ENCODE measurements at regions not wholly inside any gene's neighbourhood (a gene's known extent, or its start where the extent isn't known, plus 50 kb on each side); places are given as distances from the start of the nearest gene placed in this dataset.

GRCh38 chr13:104426435-104426834 lies 1360.2 kb upstream of the SLC10A2 start:
- intact Hi-C loops (cut with micrococcal nuclease; ENCODE audit: unreplicated experiment), result no loop called here
- ChIA-PET CTCF (ENCODE audit: unreplicated experiment) (no interaction called here), POLR2A (no interaction called here)
- Histone ChIP-seq H3K4me3 (ENCODE audit: low read depth, low read length, poor library complexity, severe bottlenecking) (no peak overlapping the region), H3K9me2 (ENCODE audit: insufficient read depth, low read length) (no peaks in the 10 kb centered on the region), H3K36me3 (ENCODE audit: insufficient read depth, low read length) (no peaks in the 10 kb centered on the region), H3K79me2 (ENCODE audit: insufficient read depth, low read depth, low read length) (no peaks in the 10 kb centered on the region), H3K4me1 (ENCODE audit: insufficient read depth, low read length, poor library complexity, severe bottlenecking) (no peaks in the 10 kb centered on the region), H2AFZ (ENCODE audit: low read length) (no peak overlapping the region), H4K20me1 (ENCODE audit: insufficient read depth, low read length) (no peaks in the 10 kb centered on the region), H3K9me3 (ENCODE audit: low read length) (no peaks in the 10 kb centered on the region), H3K27ac (ENCODE audit: low read depth, low read length, poor library complexity, severe bottlenecking) (no peak overlapping the region), H3K4me2 (ENCODE audit: low read length) (no peak overlapping the region)
- DNase-seq (ENCODE audit: low spot score), result no peak
- BruUV-seq (replicated peaks), result no TSS peak
- no peak for TF ChIP-seq EZH2phosphoT487 (IDR thresholded peaks at IDR 0.05; ENCODE audit: borderline replicate concordance, low read depth, low read length)
- TF ChIP-seq, protein P1, sequence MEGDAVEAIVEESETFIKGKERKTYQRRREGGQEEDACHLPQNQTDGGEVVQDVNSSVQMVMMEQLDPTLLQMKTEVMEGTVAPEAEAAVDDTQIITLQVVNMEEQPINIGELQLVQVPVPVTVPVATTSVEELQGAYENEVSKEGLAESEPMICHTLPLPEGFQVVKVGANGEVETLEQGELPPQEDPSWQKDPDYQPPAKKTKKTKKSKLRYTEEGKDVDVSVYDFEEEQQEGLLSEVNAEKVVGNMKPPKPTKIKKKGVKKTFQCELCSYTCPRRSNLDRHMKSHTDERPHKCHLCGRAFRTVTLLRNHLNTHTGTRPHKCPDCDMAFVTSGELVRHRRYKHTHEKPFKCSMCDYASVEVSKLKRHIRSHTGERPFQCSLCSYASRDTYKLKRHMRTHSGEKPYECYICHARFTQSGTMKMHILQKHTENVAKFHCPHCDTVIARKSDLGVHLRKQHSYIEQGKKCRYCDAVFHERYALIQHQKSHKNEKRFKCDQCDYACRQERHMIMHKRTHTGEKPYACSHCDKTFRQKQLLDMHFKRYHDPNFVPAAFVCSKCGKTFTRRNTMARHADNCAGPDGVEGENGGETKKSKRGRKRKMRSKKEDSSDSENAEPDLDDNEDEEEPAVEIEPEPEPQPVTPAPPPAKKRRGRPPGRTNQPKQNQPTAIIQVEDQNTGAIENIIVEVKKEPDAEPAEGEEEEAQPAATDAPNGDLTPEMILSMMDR (conservative IDR thresholded peaks at IDR 0.05; ENCODE audit: low read length), result no peak

DNA sequence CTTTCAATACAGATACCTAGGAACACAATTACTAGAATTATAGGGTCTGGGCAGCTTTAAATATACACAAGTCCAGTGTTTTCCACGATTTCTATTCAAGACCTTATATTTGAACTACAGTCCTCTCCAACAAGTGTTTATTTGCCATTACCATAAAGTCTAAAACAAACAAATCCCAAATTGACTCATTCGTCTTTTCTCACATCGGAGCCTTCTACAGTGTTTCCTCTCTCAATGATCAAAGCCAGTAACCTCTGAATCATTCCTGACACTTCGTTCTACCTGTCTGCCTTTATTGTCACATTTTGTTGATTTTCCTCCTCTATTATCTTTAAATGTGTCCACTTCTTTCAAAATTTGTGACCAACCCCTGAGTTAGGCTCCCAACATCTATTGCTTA lies 1356.5 kb upstream of the SLC10A2 start:
- H3K4me3 ChIP-seq (ENCODE audit: low read depth, low read length, poor library complexity, severe bottlenecking), result no peak overlapping the region
- no peaks in the 10 kb centered on the region for H4K20me1 ChIP-seq (ENCODE audit: insufficient read depth, low read length)
- intact Hi-C loops (cut with micrococcal nuclease; ENCODE audit: unreplicated experiment), result no loop called here
- ChIA-PET POLR2A (no interaction called here), CTCF (ENCODE audit: unreplicated experiment) (no interaction called here)
- H2AFZ ChIP-seq (ENCODE audit: low read length), result no peak overlapping the region
- no peaks in the 10 kb centered on the region for H3K36me3 ChIP-seq (ENCODE audit: insufficient read depth, low read length)
- no peak for TF ChIP-seq EZH2phosphoT487 (IDR thresholded peaks at IDR 0.05; ENCODE audit: borderline replicate concordance, low read depth, low read length)
- TF ChIP-seq, protein P1 (conservative IDR thresholded peaks at IDR 0.05; ENCODE audit: low read length), result no peak
- H3K4me1 ChIP-seq (ENCODE audit: insufficient read depth, low read length, poor library complexity, severe bottlenecking), result no peaks in the 10 kb centered on the region
- no peak overlapping the region for H3K27ac ChIP-seq (ENCODE audit: low read depth, low read length, poor library complexity, severe bottlenecking)
- H3K4me2 ChIP-seq (ENCODE audit: low read length), result no peak overlapping the region
- DNase-seq (ENCODE audit: low spot score), result no peak
- H3K9me2 ChIP-seq (ENCODE audit: insufficient read depth, low read length), result no peaks in the 10 kb centered on the region
- no TSS peak for BruUV-seq (replicated peaks)
- H3K79me2 ChIP-seq (ENCODE audit: insufficient read depth, low read depth, low read length), result no peaks in the 10 kb centered on the region
- H3K9me3 ChIP-seq (ENCODE audit: low read length), result no peaks in the 10 kb centered on the region

DNA sequence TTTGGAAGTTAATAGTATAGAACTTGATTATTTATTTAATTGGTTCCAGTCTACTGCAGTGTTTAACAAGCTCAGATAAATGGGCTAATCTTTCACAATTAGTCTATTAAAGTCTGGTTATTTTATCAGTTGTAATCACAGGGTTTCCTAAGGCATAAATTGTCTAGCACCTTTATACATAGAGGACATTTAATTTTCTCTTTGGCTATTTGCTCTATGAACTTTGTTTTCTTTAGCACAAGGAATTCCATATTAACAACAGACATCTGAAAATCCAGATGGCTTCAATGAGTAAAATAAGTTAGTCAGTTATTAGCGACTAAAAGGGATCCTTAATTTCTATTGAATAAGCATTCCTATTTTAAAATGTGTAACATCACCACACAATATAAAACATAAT lies 1350.8 kb upstream of the SLC10A2 start:
- CTCF ChIA-PET (ENCODE audit: unreplicated experiment), result no interaction called here
- Histone ChIP-seq H3K79me2 (ENCODE audit: insufficient read depth, low read depth, low read length) (no peaks in the 10 kb centered on the region), H2AFZ (ENCODE audit: low read length) (no peak overlapping the region), H3K36me3 (ENCODE audit: insufficient read depth, low read length) (no peaks in the 10 kb centered on the region), H3K9me2 (ENCODE audit: insufficient read depth, low read length) (no peaks in the 10 kb centered on the region), H3K4me1 (ENCODE audit: insufficient read depth, low read length, poor library complexity, severe bottlenecking) (no peaks in the 10 kb centered on the region), H3K4me3 (ENCODE audit: low read depth, low read length, poor library complexity, severe bottlenecking) (no peak overlapping the region), H3K27ac (ENCODE audit: low read depth, low read length, poor library complexity, severe bottlenecking) (no peak overlapping the region), H4K20me1 (ENCODE audit: insufficient read depth, low read length) (no peaks in the 10 kb centered on the region), H3K4me2 (ENCODE audit: low read length) (no peak overlapping the region), H3K9me3 (ENCODE audit: low read length) (no peaks in the 10 kb centered on the region)
- POLR2A ChIA-PET, result no interaction called here
- BruUV-seq (replicated peaks), result no TSS peak
- no peak for DNase-seq (ENCODE audit: low spot score)
- TF ChIP-seq, protein P1 (conservative IDR thresholded peaks at IDR 0.05; ENCODE audit: low read length), result no peak
- TF ChIP-seq EZH2phosphoT487 (IDR thresholded peaks at IDR 0.05; ENCODE audit: borderline replicate concordance, low read depth, low read length), result no peak
- intact Hi-C loops (cut with micrococcal nuclease; ENCODE audit: unreplicated experiment), result no loop called here

Measured in OCI-LY7 (cell line).